GM12873 (cell line): ENCODE measurements at regions not wholly inside any gene's neighbourhood (a gene's known extent, or its start where the extent isn't known, plus 50 kb on each side); places are given as distances from the start of the nearest gene placed in this dataset.

ENCODE experiments used
- CTCF ChIP-seq: IDR thresholded peaks from 2 replicates; pipeline ENCODE4 v1.5.1; 2012; ENCODE audit warnings: low read depth, mild to moderate bottlenecking, moderate library complexity, low read length, control low read depth; ENCODE audit not compliant: insufficient read depth; ENCODE audit errors: missing control alignments

GRCh38 chr2:7910752-7911151 is 771.1 kb upstream of the ID2 start:
- no peak for TF ChIP-seq CTCF

- no peak for TF ChIP-seq CTCF
Measured at GRCh38 chr2:7911196-7911595, 770.7 kb upstream of the ID2 start.

- no peak for TF ChIP-seq CTCF
Measured at GRCh38 chr2:7913974-7914373, 767.9 kb upstream of the ID2 start.

GRCh38 chr2:7915302-7916091 is 766.4 kb upstream of the ID2 start:
- TF ChIP-seq CTCF, result no peak

GRCh38 chr2:7916670-7917069 is 765.2 kb upstream of the ID2 start:
- TF ChIP-seq CTCF, result no peak

GRCh38 chr2:7919510-7919909 is 762.3 kb upstream of the ID2 start:
- no peak for TF ChIP-seq CTCF

GRCh38 chr2:7924023-7924762 is 757.7 kb upstream of the ID2 start:
- TF ChIP-seq CTCF, result no peak
